ENCODE measurements at regions not wholly inside any gene's neighbourhood (a gene's known extent, or its start where the extent isn't known, plus 50 kb on each side); places are given as distances from the start of the nearest gene placed in this dataset.
"Not testable (repeated sequence)": the region's sequence is repeated elsewhere in the genome, so short reads cannot be mapped to it uniquely, and the experiment has no call there.

- Histone ChIP-seq H3K27ac (ENCODE audit: low read depth in 1 of 3, low read length in 2 of 3) (no peak overlapping the region), H3K4me1 (ENCODE audit: control insufficient read depth in 3 of 3, insufficient read depth in 2 of 3, low read depth in 1 of 3, low read length in 2 of 3) (peaks cover 0 to 11% (median 0%) of the 10 kb centered on the region in 3 donors), H3K36me3 (ENCODE audit: control insufficient read depth in 3 of 3, insufficient read depth in 2 of 3, low read depth in 1 of 3, low read length in 3 of 3) (no peaks in the 10 kb centered on the region), H3K4me3 (ENCODE audit: low read depth in 1 of 3, low read length in 3 of 3) (no peak overlapping the region), H3K27me3 (ENCODE audit: control insufficient read depth in 3 of 3, insufficient read depth in 3 of 3, low read length in 3 of 3) (no peaks in the 10 kb centered on the region), H3K9me3 (ENCODE audit: control insufficient read depth in 2 of 2, insufficient read depth in 1 of 2, low read depth in 1 of 2, low read length in 1 of 2) (no peaks in the 10 kb centered on the region)
- FAIRE-seq (no peak), DNase-seq (no peak)
These were observed 718.1 kb upstream of the NOVA1 start for GRCh38 chr14:27315947-27316346.

GRCh38 chr14:27318774-27319420 lies 721.1 kb upstream of the NOVA1 start:
- H3K36me3 ChIP-seq (ENCODE audit: control insufficient read depth in 3 of 3, insufficient read depth in 2 of 3, low read depth in 1 of 3, low read length in 3 of 3), result no peaks in the 10 kb centered on the region
- H3K27me3 ChIP-seq (ENCODE audit: control insufficient read depth in 3 of 3, insufficient read depth in 3 of 3, low read length in 3 of 3), result no peaks in the 10 kb centered on the region
- FAIRE-seq, result no peak
- no peak overlapping the region for H3K4me3 ChIP-seq (ENCODE audit: low read depth in 1 of 3, low read length in 3 of 3)
- 8 to 53% (median 26%) methylated on average over 1 of the region's 1 CpG for WGBS, 3 donors
- DNase-seq, result peak; percentile 71 to 88
- no peaks in the 10 kb centered on the region for H3K9me3 ChIP-seq (ENCODE audit: control insufficient read depth in 2 of 2, insufficient read depth in 1 of 2, low read depth in 1 of 2, low read length in 1 of 2)
- H3K27ac ChIP-seq (ENCODE audit: low read depth in 1 of 3, low read length in 2 of 3), result peak overlapping the region in 1 of 3 donors; percentile 56
- H3K4me1 ChIP-seq (ENCODE audit: control insufficient read depth in 3 of 3, insufficient read depth in 2 of 3, low read depth in 1 of 3, low read length in 2 of 3), result peaks cover 0 to 5% (median 0%) of the 10 kb centered on the region in 3 donors

GRCh38 chr14:27320261-27320660 lies 722.4 kb upstream of the NOVA1 start:
- Histone ChIP-seq H3K4me1 (ENCODE audit: control insufficient read depth in 3 of 3, insufficient read depth in 2 of 3, low read depth in 1 of 3, low read length in 2 of 3) (peaks cover 0 to 3% (median 0%) of the 10 kb centered on the region in 3 donors), H3K9me3 (ENCODE audit: control insufficient read depth in 2 of 2, insufficient read depth in 1 of 2, low read depth in 1 of 2, low read length in 1 of 2) (peaks cover 0 to 4% of the 10 kb centered on the region in 2 donors), H3K4me3 (ENCODE audit: low read depth in 1 of 3, low read length in 3 of 3) (no peak overlapping the region), H3K36me3 (ENCODE audit: control insufficient read depth in 3 of 3, insufficient read depth in 2 of 3, low read depth in 1 of 3, low read length in 3 of 3) (no peaks in the 10 kb centered on the region), H3K27me3 (ENCODE audit: control insufficient read depth in 3 of 3, insufficient read depth in 3 of 3, low read length in 3 of 3) (no peaks in the 10 kb centered on the region), H3K27ac (ENCODE audit: low read depth in 1 of 3, low read length in 2 of 3) (no peak overlapping the region)
- no peak for DNase-seq
- peak; percentile 5 for FAIRE-seq

GRCh38 chr14:27327095-27327494 lies 729.3 kb upstream of the NOVA1 start:
- FAIRE-seq (no peak), DNase-seq (no peak)
- WGBS, 3 donors, result 53 to 63% (median 54%) methylated on average over 3 of the region's 3 CpGs

GRCh38 chr14:27338012-27338411 lies 740.2 kb upstream of the NOVA1 start:
- WGBS, 3 donors, result 67 to 75% (median 74%) methylated on average over 2 of the region's 2 CpGs

More at GRCh38 chr14:27327095-27327494, 729.3 kb upstream of the NOVA1 start:
- no peak overlapping the region for H3K4me3 ChIP-seq (ENCODE audit: low read depth in 1 of 3, low read length in 3 of 3)
- no peaks in the 10 kb centered on the region for H3K36me3 ChIP-seq (ENCODE audit: control insufficient read depth in 3 of 3, insufficient read depth in 2 of 3, low read depth in 1 of 3, low read length in 3 of 3)
- no peaks in the 10 kb centered on the region for H3K4me1 ChIP-seq (ENCODE audit: control insufficient read depth in 3 of 3, insufficient read depth in 2 of 3, low read depth in 1 of 3, low read length in 2 of 3)
- H3K9me3 ChIP-seq (ENCODE audit: control insufficient read depth in 2 of 2, insufficient read depth in 1 of 2, low read depth in 1 of 2, low read length in 1 of 2), result peaks cover 0 to 4% of the 10 kb centered on the region in 2 donors
- H3K27ac ChIP-seq (ENCODE audit: low read depth in 1 of 3, low read length in 2 of 3), result no peak overlapping the region
- no peaks in the 10 kb centered on the region for H3K27me3 ChIP-seq (ENCODE audit: control insufficient read depth in 3 of 3, insufficient read depth in 3 of 3, low read length in 3 of 3)

GRCh38 chr14:27363036-27363435 lies 765.2 kb upstream of the NOVA1 start:
- not testable (repeated sequence) for H3K4me1 ChIP-seq (ENCODE audit: control insufficient read depth in 3 of 3, insufficient read depth in 2 of 3, low read depth in 1 of 3, low read length in 2 of 3); DNase-seq; H3K9me3 ChIP-seq (ENCODE audit: control insufficient read depth in 2 of 2, insufficient read depth in 1 of 2, low read depth in 1 of 2, low read length in 1 of 2); H3K4me3 ChIP-seq (ENCODE audit: low read depth in 1 of 3, low read length in 3 of 3); H3K27ac ChIP-seq (ENCODE audit: low read depth in 1 of 3, low read length in 2 of 3); H3K27me3 ChIP-seq (ENCODE audit: control insufficient read depth in 3 of 3, insufficient read depth in 3 of 3, low read length in 3 of 3); FAIRE-seq; H3K36me3 ChIP-seq (ENCODE audit: control insufficient read depth in 3 of 3, insufficient read depth in 2 of 3, low read depth in 1 of 3, low read length in 3 of 3)
- 75 to 81% (median 80%) methylated on average over 8 of the region's 8 CpGs for WGBS, 3 donors

More at GRCh38 chr14:27338012-27338411, 740.2 kb upstream of the NOVA1 start:
- no peaks in the 10 kb centered on the region for H3K36me3 ChIP-seq (ENCODE audit: control insufficient read depth in 3 of 3, insufficient read depth in 2 of 3, low read depth in 1 of 3, low read length in 3 of 3)
- H3K9me3 ChIP-seq (ENCODE audit: control insufficient read depth in 2 of 2, insufficient read depth in 1 of 2, low read depth in 1 of 2, low read length in 1 of 2), result peaks cover 0 to 2% of the 10 kb centered on the region in 2 donors
- H3K4me1 ChIP-seq (ENCODE audit: control insufficient read depth in 3 of 3, insufficient read depth in 2 of 3, low read depth in 1 of 3, low read length in 2 of 3), result no peaks in the 10 kb centered on the region
- no peak overlapping the region for H3K4me3 ChIP-seq (ENCODE audit: low read depth in 1 of 3, low read length in 3 of 3)
- DNase-seq (no peak), FAIRE-seq (no peak)
- no peaks in the 10 kb centered on the region for H3K27me3 ChIP-seq (ENCODE audit: control insufficient read depth in 3 of 3, insufficient read depth in 3 of 3, low read length in 3 of 3)
- no peak overlapping the region for H3K27ac ChIP-seq (ENCODE audit: low read depth in 1 of 3, low read length in 2 of 3)

- Histone ChIP-seq H3K36me3 (ENCODE audit: control insufficient read depth in 3 of 3, insufficient read depth in 2 of 3, low read depth in 1 of 3, low read length in 3 of 3) (no peaks in the 10 kb centered on the region), H3K27me3 (ENCODE audit: control insufficient read depth in 3 of 3, insufficient read depth in 3 of 3, low read length in 3 of 3) (no peaks in the 10 kb centered on the region), H3K9me3 (ENCODE audit: control insufficient read depth in 2 of 2, insufficient read depth in 1 of 2, low read depth in 1 of 2, low read length in 1 of 2) (peaks cover 0 to 4% of the 10 kb centered on the region in 2 donors), H3K4me1 (ENCODE audit: control insufficient read depth in 3 of 3, insufficient read depth in 2 of 3, low read depth in 1 of 3, low read length in 2 of 3) (no peaks in the 10 kb centered on the region), H3K27ac (ENCODE audit: low read depth in 1 of 3, low read length in 2 of 3) (no peak overlapping the region), H3K4me3 (ENCODE audit: low read depth in 1 of 3, low read length in 3 of 3) (no peak overlapping the region)
- no peak for DNase-seq
- 78 to 83% (median 80%) methylated on average over 5 of the region's 5 CpGs for WGBS, 3 donors
- FAIRE-seq, result no peak
These were observed 768.8 kb upstream of the NOVA1 start for GRCh38 chr14:27366596-27366995.

- Histone ChIP-seq H3K9me3 (ENCODE audit: control insufficient read depth in 2 of 2, insufficient read depth in 1 of 2, low read depth in 1 of 2, low read length in 1 of 2) (peaks cover 0 to 4% of the 10 kb centered on the region in 2 donors), H3K4me1 (ENCODE audit: control insufficient read depth in 3 of 3, insufficient read depth in 2 of 3, low read depth in 1 of 3, low read length in 2 of 3) (no peaks in the 10 kb centered on the region), H3K27me3 (ENCODE audit: control insufficient read depth in 3 of 3, insufficient read depth in 3 of 3, low read length in 3 of 3) (no peaks in the 10 kb centered on the region), H3K27ac (ENCODE audit: low read depth in 1 of 3, low read length in 2 of 3) (no peak overlapping the region), H3K36me3 (ENCODE audit: control insufficient read depth in 3 of 3, insufficient read depth in 2 of 3, low read depth in 1 of 3, low read length in 3 of 3) (no peaks in the 10 kb centered on the region), H3K4me3 (ENCODE audit: low read depth in 1 of 3, low read length in 3 of 3) (no peak overlapping the region)
- DNase-seq, result no peak
- WGBS, 3 donors, result 86 to 92% (median 91%) methylated on average over 1 of the region's 1 CpG
- no peak for FAIRE-seq
These were observed 769.5 kb upstream of the NOVA1 start for GRCh38 chr14:27367345-27367744.

- DNase-seq (no peak), FAIRE-seq (no peak)
- Histone ChIP-seq H3K27ac (ENCODE audit: low read depth in 1 of 3, low read length in 2 of 3) (no peak overlapping the region), H3K27me3 (ENCODE audit: control insufficient read depth in 3 of 3, insufficient read depth in 3 of 3, low read length in 3 of 3) (no peaks in the 10 kb centered on the region), H3K36me3 (ENCODE audit: control insufficient read depth in 3 of 3, insufficient read depth in 2 of 3, low read depth in 1 of 3, low read length in 3 of 3) (no peaks in the 10 kb centered on the region), H3K4me3 (ENCODE audit: low read depth in 1 of 3, low read length in 3 of 3) (no peak overlapping the region), H3K4me1 (ENCODE audit: control insufficient read depth in 3 of 3, insufficient read depth in 2 of 3, low read depth in 1 of 3, low read length in 2 of 3) (no peaks in the 10 kb centered on the region), H3K9me3 (ENCODE audit: control insufficient read depth in 2 of 2, insufficient read depth in 1 of 2, low read depth in 1 of 2, low read length in 1 of 2) (no peaks in the 10 kb centered on the region)
- WGBS, 3 donors, result 77 to 85% (median 82%) methylated on average over 1 of the region's 1 CpG
These were observed 772.2 kb upstream of the NOVA1 start for GRCh38 chr14:27370074-27370473.
